ENCODE measurements at regions not wholly inside any gene's neighbourhood (a gene's known extent, or its start where the extent isn't known, plus 50 kb on each side); places are given as distances from the start of the nearest gene placed in this dataset.
"Not testable (repeated sequence)": the region's sequence is repeated elsewhere in the genome, so short reads cannot be mapped to it uniquely, and the experiment has no call there.

GRCh38 chr5:101917166-101917565, 378.9 kb downstream of the SLCO4C1 start:
- no peak for DNase-seq

GRCh38 chr5:101915554-101915953, 380.5 kb downstream of the SLCO4C1 start:
- DNase-seq = no peak

GRCh38 chr5:101904736-101905135, 391.3 kb downstream of the SLCO4C1 start:
- DNase-seq = no peak

DNA sequence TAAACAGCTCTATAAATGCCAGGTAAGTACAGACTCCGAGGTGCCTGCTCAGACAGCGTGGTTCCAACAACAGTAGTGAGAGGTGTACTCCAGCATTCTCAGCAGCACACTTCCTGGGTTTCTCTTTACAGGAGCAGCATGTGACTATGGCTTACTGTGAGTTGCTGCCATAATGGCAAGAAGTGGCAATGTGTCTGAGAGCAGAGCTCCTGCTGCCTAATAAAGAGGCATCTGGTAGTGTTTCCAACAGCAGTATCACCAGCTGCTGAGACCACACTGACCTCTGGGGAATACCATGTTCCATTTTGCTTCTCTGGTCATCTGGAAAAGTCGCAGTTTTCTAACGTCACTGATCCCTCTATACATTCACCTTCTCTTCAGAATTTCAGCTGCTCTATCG, 398.2 kb downstream of the SLCO4C1 start:
- DNase-seq = no peak

- no peak for DNase-seq
These were observed 401.1 kb downstream of the SLCO4C1 start for GRCh38 chr5:101894985-101895384.

GRCh38 chr5:101878190-101878589, 417.9 kb downstream of the SLCO4C1 start:
- DNase-seq = no peak

GRCh38 chr5:101877451-101877850, 418.6 kb downstream of the SLCO4C1 start:
- no peak for DNase-seq

GRCh38 chr5:101866473-101866872, 429.6 kb downstream of the SLCO4C1 start:
- DNase-seq = no peak

GRCh38 chr5:101860563-101860962, 435.5 kb downstream of the SLCO4C1 start:
- DNase-seq = no peak

GRCh38 chr5:101860145-101860544, 435.9 kb downstream of the SLCO4C1 start:
- no peak for DNase-seq

DNA sequence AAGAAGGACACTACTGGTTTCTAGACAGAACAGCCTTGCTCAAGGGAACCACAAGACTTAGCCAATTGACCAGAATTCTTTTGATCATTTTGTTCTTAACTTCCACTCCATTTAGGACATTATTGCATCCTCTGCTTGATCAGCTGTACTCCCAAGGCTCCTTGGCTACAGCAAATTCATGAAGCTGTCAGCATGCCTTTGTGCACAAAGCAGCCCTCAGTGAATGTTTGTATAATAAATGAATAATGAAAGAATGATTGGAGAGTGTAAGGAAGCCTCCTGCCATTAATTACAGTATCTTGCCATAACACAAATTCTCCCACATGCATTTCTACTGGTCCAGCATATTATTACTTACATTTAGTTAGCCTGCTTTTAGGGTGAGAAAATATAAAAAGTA, 449.6 kb downstream of the SLCO4C1 start:
- no peak for DNase-seq

GRCh38 chr5:101843055-101843454, 453.0 kb downstream of the SLCO4C1 start:
- DNase-seq = no peak

DNA sequence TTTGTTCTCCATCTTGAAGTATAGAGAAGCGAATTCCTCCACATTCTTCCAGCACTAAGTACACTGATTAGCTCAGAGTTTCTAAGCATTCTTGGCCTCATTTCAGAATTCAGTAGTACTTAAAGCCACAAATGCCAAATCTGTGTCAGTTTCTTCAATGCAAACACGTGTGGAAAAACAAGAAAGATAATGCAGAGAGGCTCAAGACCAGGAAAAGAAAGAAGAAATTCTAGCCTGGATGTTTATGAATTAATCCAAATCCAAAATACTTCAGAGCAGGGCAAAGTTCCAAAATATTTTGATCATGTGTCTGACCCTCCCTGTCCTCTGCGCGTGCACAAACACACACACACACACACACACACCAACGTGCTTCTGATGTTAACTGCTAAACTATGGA, 457.6 kb downstream of the SLCO4C1 start:
- DNase-seq = no peak

DNA sequence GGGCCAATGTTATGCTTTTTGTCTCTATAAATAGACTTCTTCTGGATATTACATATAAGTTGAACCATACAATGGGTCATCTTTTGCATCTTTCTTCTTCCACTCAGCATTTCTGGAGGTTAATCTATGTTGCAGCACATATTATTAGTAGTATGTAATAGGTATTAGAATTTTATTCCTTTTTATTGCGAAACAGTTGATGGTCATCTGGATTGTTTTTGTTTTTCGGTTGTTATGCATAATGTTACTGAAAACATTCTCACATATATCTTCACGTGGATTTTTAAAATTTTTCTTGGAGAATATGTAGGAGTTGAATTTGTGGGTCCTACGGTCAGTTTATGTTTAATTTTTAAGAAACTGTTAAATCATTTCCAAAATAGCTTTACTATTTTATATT, 466.8 kb downstream of the SLCO4C1 start:
- no peak for DNase-seq

DNA sequence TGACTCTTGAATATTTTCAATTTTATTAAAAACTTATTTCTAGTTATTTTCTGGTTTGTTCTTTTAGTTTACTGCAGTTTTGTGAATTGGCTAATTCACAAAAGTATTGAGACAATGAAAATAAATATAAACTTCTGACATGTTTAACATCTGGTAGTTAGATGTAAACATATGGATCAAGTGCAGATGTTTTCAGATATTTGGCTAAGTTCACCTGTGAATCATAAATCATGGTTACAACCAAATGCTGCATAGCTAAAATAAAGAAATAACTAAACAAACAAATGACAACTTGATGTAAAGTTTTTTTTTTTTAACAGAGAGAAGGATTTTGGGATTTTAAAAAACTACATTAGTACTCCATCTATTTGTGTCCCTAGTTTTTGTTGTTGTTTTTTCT, 484.6 kb downstream of the SLCO4C1 start:
- DNase-seq = no peak

GRCh38 chr5:101806410-101806809, 489.7 kb downstream of the SLCO4C1 start:
- no peak for DNase-seq

- DNase-seq = no peak
These were observed 499.7 kb downstream of the SLCO4C1 start for GRCh38 chr5:101796427-101796826.

DNA sequence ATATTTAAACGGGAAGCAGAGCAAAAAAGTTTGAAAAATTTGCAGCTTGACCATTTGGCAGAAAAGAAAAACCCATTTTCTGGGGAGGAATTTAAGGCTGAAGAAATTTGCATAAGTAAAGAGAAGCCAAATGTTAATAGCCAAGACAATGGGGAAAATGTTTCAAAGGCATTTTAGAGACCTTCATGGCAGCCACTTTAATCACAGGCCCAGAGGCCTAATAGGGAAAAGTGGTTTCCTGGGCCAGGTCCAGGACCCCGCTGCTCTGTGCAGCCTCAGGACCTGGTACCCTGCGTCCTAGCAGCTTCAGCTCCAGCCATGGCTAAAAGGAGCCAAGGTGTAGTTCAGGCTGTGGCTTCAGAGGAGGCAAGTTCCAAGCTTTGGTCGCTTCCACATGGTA, 507.3 kb downstream of the SLCO4C1 start:
- no peak for DNase-seq

DNA sequence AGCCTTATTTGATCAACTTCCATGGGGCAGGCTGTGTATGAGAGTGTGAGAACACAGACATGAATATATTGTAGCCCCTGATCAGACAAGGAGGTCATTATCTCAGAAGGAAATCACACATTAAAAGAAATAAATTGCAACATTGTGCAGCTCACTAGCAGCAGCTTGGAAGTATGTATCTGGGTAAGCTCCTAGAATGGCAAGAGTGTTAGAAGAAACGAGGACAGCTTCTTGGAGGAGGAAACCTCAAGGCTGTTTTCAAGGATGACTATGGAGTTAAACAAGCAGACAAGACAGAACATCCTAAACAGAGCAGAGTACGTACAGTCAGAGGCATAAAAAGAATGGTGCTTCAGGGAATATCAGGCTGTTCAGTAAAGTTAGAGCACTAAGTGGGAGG, 511.0 kb downstream of the SLCO4C1 start:
- DNase-seq = no peak

DNA sequence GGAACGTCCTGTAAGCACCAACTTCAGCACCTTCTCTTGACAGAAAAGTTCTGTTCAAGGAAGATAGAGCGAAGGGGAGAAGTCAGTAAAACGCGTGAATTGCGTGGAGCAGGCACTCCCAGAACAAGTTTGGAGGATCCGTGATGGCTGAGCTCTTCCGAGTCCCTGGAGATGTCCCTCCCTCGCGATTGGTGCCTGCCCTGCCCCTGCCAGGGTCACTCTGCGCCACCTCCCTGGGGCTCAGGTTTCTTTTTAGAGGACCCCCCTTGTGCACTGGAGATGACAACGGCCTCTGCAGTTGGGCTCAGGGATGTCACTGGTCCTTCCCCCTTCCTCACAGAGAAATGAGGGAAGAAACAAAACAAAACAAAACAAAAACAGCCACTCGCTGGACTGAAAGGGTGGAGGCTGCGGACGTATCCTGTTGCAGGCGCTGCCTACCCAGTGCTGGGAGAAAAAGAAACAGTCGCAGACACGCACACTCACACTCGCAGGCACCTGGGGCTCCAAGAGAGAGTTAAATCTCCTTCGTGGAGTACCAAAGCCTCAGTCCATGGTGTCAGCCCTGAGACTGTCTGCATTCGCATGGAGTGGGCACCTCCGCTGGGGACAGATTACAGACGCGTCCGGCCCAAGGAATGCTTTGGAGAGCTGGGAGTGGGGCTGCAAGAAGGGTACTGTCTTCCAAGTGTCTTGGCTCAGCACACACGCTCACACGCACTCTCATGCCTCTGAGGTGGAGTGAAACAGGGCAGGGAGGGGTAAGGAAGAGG, 512.7 kb downstream of the SLCO4C1 start:
- no peak for DNase-seq

- DNase-seq = no peak
These were observed 513.6 kb downstream of the SLCO4C1 start for GRCh38 chr5:101782352-101783103.

- DNase-seq = no peak
These were observed 545.0 kb downstream of the SLCO4C1 start for GRCh38 chr5:101751105-101751504.

- not testable (repeated sequence) for DNase-seq
These were observed 553.1 kb downstream of the SLCO4C1 start for GRCh38 chr5:101743000-101743399.

- DNase-seq = no peak
These were observed 567.2 kb downstream of the SLCO4C1 start for GRCh38 chr5:101728933-101729332.

- DNase-seq = no peak
These were observed 574.5 kb downstream of the SLCO4C1 start for GRCh38 chr5:101721543-101721942.

All from activated CD4-positive, alpha-beta T cell treated with anti-CD3 and anti-CD28 coated beads, Interleukin-10, Interleukin-2, amounts not matched to agents 100 ng/mL and 50 ng/mL, durations not matched to agents 16 hours and 8 hours (primary cell).